Panc1 (cell line): ENCODE measurements at regions not wholly inside any gene's neighbourhood (a gene's known extent, or its start where the extent isn't known, plus 50 kb on each side); places are given as distances from the start of the nearest gene placed in this dataset.

Experiments
- ATAC-seq: fragments of 200-7000 bp; cut with Tn5 transposase; 2 replicates; pipeline ENCODE4 v1.9.1; 2020; ENCODE audit warnings: mild to moderate bottlenecking, moderate library complexity
- BruUV-seq: library from RNA; stranded (reverse); fragments of 400-500 nt; replicated peaks from 2 replicates; lab custom pipeline; 2021; lab: Mats Ljungman, UMichigan
- CTCF ChIA-PET: fragments of 300-600 bp; sonication (Branson Sonifier 250); formaldehyde crosslinking; loops from one replicate; lab custom pipeline; 2022; ENCODE audit warnings: antibody characterized with exemption; lab: Charles Lee
- POLR2A ChIA-PET: fragments of 300-600 bp; sonication (Branson Sonifier 250); formaldehyde crosslinking; loops from one replicate; lab custom pipeline; 2022; ENCODE audit warnings: antibody characterized with exemption; lab: Charles Lee
- DNase-seq: peaks from one replicate; pipeline ENCODE4 v3.0.0-alpha.2; 2010; ENCODE audit warnings: low read depth, low spot score
- H3K27ac ChIP-seq: 2 replicates; pipeline ENCODE4 v1.5.1; 2011; ENCODE audit warnings: mild to moderate bottlenecking, low read length, inconsistent platforms
- H3K27me3 ChIP-seq: fragments of 200-500 bp; sonication (Bioruptor generic); 2 replicates; pipeline ENCODE4 v1.6.0; 2014; ENCODE audit warnings: low read length, inconsistent platforms; ENCODE audit not compliant: control insufficient read depth, insufficient read depth
- H3K36me3 ChIP-seq: fragments of 200-500 bp; sonication (Bioruptor generic); 2 replicates; pipeline ENCODE4 v1.5.1; 2014; ENCODE audit warnings: inconsistent platforms, mild to moderate bottlenecking, low read length, moderate library complexity; ENCODE audit not compliant: control insufficient read depth, insufficient read depth
- H3K4me1 ChIP-seq: 2 replicates; pipeline ENCODE4 v1.5.1; 2011; ENCODE audit warnings: inconsistent platforms, mild to moderate bottlenecking, low read length, moderate library complexity; ENCODE audit not compliant: control insufficient read depth, insufficient read depth
- H3K4me3 ChIP-seq, 2 experiments: 2 replicates each; pipeline ENCODE4 v1.5.1; 2011 to 2012; ENCODE audit warnings: low read depth in 2 of 2, low read length in 2 of 2, mild to moderate bottlenecking in 2 of 2, inconsistent platforms in 1 of 2, moderate library complexity in 1 of 2
- H3K9me3 ChIP-seq: fragments of 200-500 bp; sonication (Bioruptor generic); 2 replicates; pipeline ENCODE4 v1.5.1; 2014; ENCODE audit warnings: low read depth, mild to moderate bottlenecking, inconsistent platforms, low read length, moderate library complexity; ENCODE audit not compliant: control insufficient read depth, insufficient read depth
- POLR2AphosphoS5 ChIP-seq: IDR thresholded peaks from 2 replicates; pipeline ENCODE4 v1.6.1; 2012; ENCODE audit warnings: mild to moderate bottlenecking, low read depth, low read length, moderate library complexity
- SIN3A ChIP-seq: IDR thresholded peaks from 2 replicates; pipeline ENCODE4 v1.6.1; 2012; ENCODE audit warnings: low read depth, mild to moderate bottlenecking, low read length, moderate library complexity, borderline replicate concordance; ENCODE audit not compliant: insufficient read depth
- TCF7L2 ChIP-seq: IDR thresholded peaks from 2 replicates; pipeline ENCODE4 v1.6.1; 2011; ENCODE audit warnings: mild to moderate bottlenecking, low read depth, low read length, inconsistent platforms
- in situ Hi-C: cut with HindIII; loops from 2 replicates; pipeline ENCODE4 v1.10.0; 2016; ENCODE audit warnings: low sequenced_read_pairs, low pct_unique_long_range_greater_than_20kb
- intact Hi-C: fragments of 100-400 bp; cut with micrococcal nuclease; formaldehyde crosslinking; loops from one replicate; pipeline ENCODE4 v1.10.0; 2022; ENCODE audit not compliant: unreplicated experiment
- TF ChIP-seq, protein P1 (sequence below): fragments of 450-650 bp; IDR thresholded peaks from 2 replicates; pipeline ENCODE4 v1.5.1; 2017; ENCODE audit warnings: mild to moderate bottlenecking
- TF ChIP-seq, protein P2 (sequence below), 2 experiments: IDR thresholded peaks; 2 replicates each; pipeline ENCODE4 v1.6.1; 2011 to 2012; ENCODE audit warnings: low read depth in 2 of 2, control low read depth in 1 of 2, low read length in 1 of 2, mild to moderate bottlenecking in 1 of 2, moderate library complexity in 1 of 2; ENCODE audit not compliant: insufficient read depth in 1 of 2

DNA sequence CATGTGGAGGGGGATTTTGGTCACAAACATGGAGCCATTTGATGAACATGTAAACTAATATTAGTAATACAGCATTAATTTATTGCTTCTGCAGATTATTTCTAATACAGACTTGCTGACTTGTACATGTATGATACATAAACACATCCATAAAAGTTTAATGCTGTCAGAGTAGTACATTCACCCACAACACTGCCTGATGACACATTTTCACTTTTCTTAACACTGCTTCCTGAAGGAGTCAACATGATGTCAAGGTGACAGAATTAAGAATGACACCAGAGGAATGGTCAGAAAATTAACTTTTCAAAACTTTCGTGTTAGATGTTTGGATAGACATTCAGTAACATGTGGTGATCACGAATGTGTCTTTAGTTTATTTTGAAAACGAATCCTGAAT, 199.4 kb downstream of the SATB1 start:
- intact Hi-C loops (no loop called here), in situ Hi-C loops (no loop called here)
- Histone ChIP-seq H3K4me3 (no peak overlapping the region), H3K36me3 (no peaks in the 10 kb centered on the region), H3K9me3 (no peaks in the 10 kb centered on the region), H3K4me1 (no peaks in the 10 kb centered on the region), H3K27ac (no peak overlapping the region), H3K27me3 (no peaks in the 10 kb centered on the region)
- TF ChIP-seq POLR2AphosphoS5 (no peak), SIN3A (no peak), TCF7L2 (no peak)
- TF ChIP-seq, protein P1, sequence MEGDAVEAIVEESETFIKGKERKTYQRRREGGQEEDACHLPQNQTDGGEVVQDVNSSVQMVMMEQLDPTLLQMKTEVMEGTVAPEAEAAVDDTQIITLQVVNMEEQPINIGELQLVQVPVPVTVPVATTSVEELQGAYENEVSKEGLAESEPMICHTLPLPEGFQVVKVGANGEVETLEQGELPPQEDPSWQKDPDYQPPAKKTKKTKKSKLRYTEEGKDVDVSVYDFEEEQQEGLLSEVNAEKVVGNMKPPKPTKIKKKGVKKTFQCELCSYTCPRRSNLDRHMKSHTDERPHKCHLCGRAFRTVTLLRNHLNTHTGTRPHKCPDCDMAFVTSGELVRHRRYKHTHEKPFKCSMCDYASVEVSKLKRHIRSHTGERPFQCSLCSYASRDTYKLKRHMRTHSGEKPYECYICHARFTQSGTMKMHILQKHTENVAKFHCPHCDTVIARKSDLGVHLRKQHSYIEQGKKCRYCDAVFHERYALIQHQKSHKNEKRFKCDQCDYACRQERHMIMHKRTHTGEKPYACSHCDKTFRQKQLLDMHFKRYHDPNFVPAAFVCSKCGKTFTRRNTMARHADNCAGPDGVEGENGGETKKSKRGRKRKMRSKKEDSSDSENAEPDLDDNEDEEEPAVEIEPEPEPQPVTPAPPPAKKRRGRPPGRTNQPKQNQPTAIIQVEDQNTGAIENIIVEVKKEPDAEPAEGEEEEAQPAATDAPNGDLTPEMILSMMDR = no peak
- TF ChIP-seq, protein P2, sequence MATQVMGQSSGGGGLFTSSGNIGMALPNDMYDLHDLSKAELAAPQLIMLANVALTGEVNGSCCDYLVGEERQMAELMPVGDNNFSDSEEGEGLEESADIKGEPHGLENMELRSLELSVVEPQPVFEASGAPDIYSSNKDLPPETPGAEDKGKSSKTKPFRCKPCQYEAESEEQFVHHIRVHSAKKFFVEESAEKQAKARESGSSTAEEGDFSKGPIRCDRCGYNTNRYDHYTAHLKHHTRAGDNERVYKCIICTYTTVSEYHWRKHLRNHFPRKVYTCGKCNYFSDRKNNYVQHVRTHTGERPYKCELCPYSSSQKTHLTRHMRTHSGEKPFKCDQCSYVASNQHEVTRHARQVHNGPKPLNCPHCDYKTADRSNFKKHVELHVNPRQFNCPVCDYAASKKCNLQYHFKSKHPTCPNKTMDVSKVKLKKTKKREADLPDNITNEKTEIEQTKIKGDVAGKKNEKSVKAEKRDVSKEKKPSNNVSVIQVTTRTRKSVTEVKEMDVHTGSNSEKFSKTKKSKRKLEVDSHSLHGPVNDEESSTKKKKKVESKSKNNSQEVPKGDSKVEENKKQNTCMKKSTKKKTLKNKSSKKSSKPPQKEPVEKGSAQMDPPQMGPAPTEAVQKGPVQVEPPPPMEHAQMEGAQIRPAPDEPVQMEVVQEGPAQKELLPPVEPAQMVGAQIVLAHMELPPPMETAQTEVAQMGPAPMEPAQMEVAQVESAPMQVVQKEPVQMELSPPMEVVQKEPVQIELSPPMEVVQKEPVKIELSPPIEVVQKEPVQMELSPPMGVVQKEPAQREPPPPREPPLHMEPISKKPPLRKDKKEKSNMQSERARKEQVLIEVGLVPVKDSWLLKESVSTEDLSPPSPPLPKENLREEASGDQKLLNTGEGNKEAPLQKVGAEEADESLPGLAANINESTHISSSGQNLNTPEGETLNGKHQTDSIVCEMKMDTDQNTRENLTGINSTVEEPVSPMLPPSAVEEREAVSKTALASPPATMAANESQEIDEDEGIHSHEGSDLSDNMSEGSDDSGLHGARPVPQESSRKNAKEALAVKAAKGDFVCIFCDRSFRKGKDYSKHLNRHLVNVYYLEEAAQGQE (IDR thresholded peaks at IDR 0.05; ENCODE audit: insufficient read depth in 1 of 2, low read depth in 2 of 2, low read length in 1 of 2) = no peak
- no peak for ATAC-seq
- no TSS peak for BruUV-seq
- POLR2A ChIA-PET = no interaction called here
- no peak for DNase-seq
- CTCF ChIA-PET = no interaction called here

DNA sequence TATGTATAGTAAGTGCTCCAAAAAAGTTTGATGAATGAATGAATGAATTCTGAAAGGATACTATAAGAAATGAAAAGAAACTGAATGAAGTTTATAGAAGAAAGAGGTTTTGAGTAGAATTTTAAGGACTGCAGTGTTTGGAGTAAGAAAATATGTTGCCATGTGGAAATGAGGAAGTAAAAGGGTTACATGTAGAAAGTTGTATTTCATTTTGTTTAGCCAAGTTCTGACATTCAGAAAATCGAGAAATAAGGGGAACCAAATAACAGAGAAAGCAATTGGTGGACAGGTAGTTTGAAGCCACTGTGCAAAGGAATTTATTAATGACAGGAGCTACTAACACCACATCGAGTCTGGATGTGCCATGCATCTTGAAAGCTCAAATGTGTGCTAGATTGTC, 200.7 kb downstream of the SATB1 start:
- ChIA-PET POLR2A (no interaction called here), CTCF (no interaction called here)
- TF ChIP-seq POLR2AphosphoS5 (no peak), SIN3A (no peak), TCF7L2 (no peak)
- TF ChIP-seq, protein P1 = no peak
- TF ChIP-seq, protein P2 (IDR thresholded peaks at IDR 0.05; ENCODE audit: insufficient read depth in 1 of 2, low read depth in 2 of 2, low read length in 1 of 2) = no peak
- no peaks in the 10 kb centered on the region for H3K4me1 ChIP-seq
- DNase-seq (no peak), ATAC-seq (no peak)
- no peaks in the 10 kb centered on the region for H3K9me3 ChIP-seq
- no peak overlapping the region for H3K4me3 ChIP-seq
- in situ Hi-C loops (no loop called here), intact Hi-C loops (no loop called here)
- H3K27me3 ChIP-seq = no peaks in the 10 kb centered on the region
- BruUV-seq = no TSS peak
- no peak overlapping the region for H3K27ac ChIP-seq
- H3K36me3 ChIP-seq = no peaks in the 10 kb centered on the region
